Hematopoietic multipotent progenitor cell treated with erythropoietin and hydrocortisone succinate and interleukin-3 and kit ligand, for 8 days (in vitro differentiated cells): ENCODE measurements at regions not wholly inside any gene's neighbourhood (a gene's known extent, or its start where the extent isn't known, plus 50 kb on each side); places are given as distances from the start of the nearest gene placed in this dataset.
"Not testable (repeated sequence)": the region's sequence is repeated elsewhere in the genome, so short reads cannot be mapped to it uniquely, and the experiment has no call there.

Experiments
- DNase-seq: peaks from one replicate; pipeline ENCODE4 v3.0.0-alpha.2; 2015

- no peak for DNase-seq
Measured at GRCh38 chr18:54662986-54663385, 71.9 kb downstream of the DYNAP start.

- DNase-seq = not testable (repeated sequence)
Measured at GRCh38 chr18:54669701-54670100, 78.7 kb downstream of the DYNAP start.

GRCh38 chr18:54671291-54671881, 80.3 kb downstream of the DYNAP start:
- DNase-seq = peak; percentile 58

GRCh38 chr18:54672109-54672508, 81.1 kb downstream of the DYNAP start:
- no peak for DNase-seq

GRCh38 chr18:54672846-54673475, 81.9 kb downstream of the DYNAP start:
- no peak for DNase-seq

- DNase-seq = no peak
Measured at GRCh38 chr18:54673936-54674335, 82.9 kb downstream of the DYNAP start.

GRCh38 chr18:54675076-54675475, 84.0 kb downstream of the DYNAP start:
- no peak for DNase-seq

- peak; percentile 90 for DNase-seq
Measured at GRCh38 chr18:54679318-54680149, 88.5 kb downstream of the DYNAP start.

GRCh38 chr18:54684784-54685183, 93.7 kb downstream of the DYNAP start:
- DNase-seq = no peak

GRCh38 chr18:54689319-54689718, 98.3 kb downstream of the DYNAP start:
- DNase-seq = no peak

GRCh38 chr18:54690198-54690597, 99.2 kb downstream of the DYNAP start:
- DNase-seq = no peak

GRCh38 chr18:54692463-54692862, 101.4 kb downstream of the DYNAP start:
- no peak for DNase-seq

GRCh38 chr18:54696616-54697293, 105.7 kb downstream of the DYNAP start:
- DNase-seq = no peak

GRCh38 chr18:54700580-54700979, 109.5 kb downstream of the DYNAP start:
- DNase-seq = no peak

GRCh38 chr18:54702686-54703085, 111.6 kb downstream of the DYNAP start:
- no peak for DNase-seq

GRCh38 chr18:54710074-54710899, 118.0 kb upstream of the RAB27B start:
- DNase-seq = peak; percentile 55

GRCh38 chr18:54710900-54711281, 117.4 kb upstream of the RAB27B start:
- no peak for DNase-seq

- DNase-seq = peak; percentile 28
Measured at GRCh38 chr18:54712306-54712705, 116.0 kb upstream of the RAB27B start.

GRCh38 chr18:54712758-54713157, 115.5 kb upstream of the RAB27B start:
- no peak for DNase-seq

GRCh38 chr18:54713386-54713785, 114.9 kb upstream of the RAB27B start:
- no peak for DNase-seq

- DNase-seq = no peak
Measured at GRCh38 chr18:54714851-54715250, 113.4 kb upstream of the RAB27B start.

- no peak for DNase-seq
Measured at GRCh38 chr18:54716586-54716985, 111.7 kb upstream of the RAB27B start.
